Stimulated activated CD4-positive, alpha-beta T cell treated with anti-CD3 and anti-CD28 coated beads, Interleukin-15, amount 100 ng/mL, for 48 hours (primary cell): ENCODE measurements at regions not wholly inside any gene's neighbourhood (a gene's known extent, or its start where the extent isn't known, plus 50 kb on each side); places are given as distances from the start of the nearest gene placed in this dataset.

Experiments
- DNase-seq, 2 donors: peaks; one replicate each; pipeline ENCODE4 v3.0.0-alpha.2; 2020; ENCODE audit warnings: low read depth in 2 of 2

- DNase-seq: no peak
Observed at GRCh38 chr2:226383461-226383860, 416.2 kb downstream of the IRS1 start.

- no peak for DNase-seq
Observed at GRCh38 chr2:226380679-226381078, 418.9 kb downstream of the IRS1 start.

GRCh38 chr2:226378753-226379705 lies 420.6 kb downstream of the IRS1 start:
- no peak for DNase-seq

GRCh38 chr2:226376516-226377180 lies 423.0 kb downstream of the IRS1 start:
- DNase-seq: no peak

GRCh38 chr2:226366920-226367319 lies 432.7 kb downstream of the IRS1 start:
- no peak for DNase-seq

GRCh38 chr2:226364217-226364616 lies 435.4 kb downstream of the IRS1 start:
- no peak for DNase-seq

GRCh38 chr2:226362980-226363379 lies 436.6 kb downstream of the IRS1 start:
- DNase-seq: no peak

GRCh38 chr2:226360658-226361057 lies 439.0 kb downstream of the IRS1 start:
- DNase-seq: no peak

GRCh38 chr2:226358688-226359087 lies 440.9 kb downstream of the IRS1 start:
- DNase-seq: no peak

GRCh38 chr2:226357816-226358215 lies 441.8 kb downstream of the IRS1 start:
- DNase-seq: no peak

- no peak for DNase-seq
Observed at GRCh38 chr2:226355600-226355999, 444.0 kb downstream of the IRS1 start.

- no peak for DNase-seq
Observed at GRCh38 chr2:226354434-226354833, 445.2 kb downstream of the IRS1 start.

- no peak for DNase-seq
Observed at GRCh38 chr2:226352941-226353560, 446.6 kb downstream of the IRS1 start.

- no peak for DNase-seq
Observed at GRCh38 chr2:226351711-226352110, 447.9 kb downstream of the IRS1 start.

GRCh38 chr2:226339616-226340015 lies 460.0 kb downstream of the IRS1 start:
- DNase-seq: no peak

- no peak for DNase-seq
Observed at GRCh38 chr2:226338825-226339224, 460.8 kb downstream of the IRS1 start.

GRCh38 chr2:226337941-226338600 lies 461.5 kb downstream of the IRS1 start:
- no peak for DNase-seq

GRCh38 chr2:226336283-226336682 lies 463.3 kb downstream of the IRS1 start:
- no peak for DNase-seq

GRCh38 chr2:226334981-226335720 lies 464.5 kb downstream of the IRS1 start:
- no peak for DNase-seq

GRCh38 chr2:226333388-226333787 lies 466.2 kb downstream of the IRS1 start:
- no peak for DNase-seq

- no peak for DNase-seq
Observed at GRCh38 chr2:226330206-226330605, 469.4 kb downstream of the IRS1 start.
